ENCODE measurements at regions not wholly inside any gene's neighbourhood (a gene's known extent, or its start where the extent isn't known, plus 50 kb on each side); places are given as distances from the start of the nearest gene placed in this dataset.

GRCh38 chr12:40170593-40170992 is 54.2 kb upstream of the LRRK2 start:
- no peak for TF ChIP-seq USF2 (IDR thresholded peaks at IDR 0.05; ENCODE audit: low read depth, low read length)
- TF ChIP-seq USF2 (CRISPR knock-in tag; IDR thresholded peaks at IDR 0.05; ENCODE audit: borderline replicate concordance), result no peak
- TF ChIP-seq KLF16 (CRISPR knock-in tag; IDR thresholded peaks at IDR 0.05), result no peak
- TF ChIP-seq MXI1 (IDR thresholded peaks at IDR 0.05; ENCODE audit: borderline replicate concordance, low read depth, low read length), result no peak

Measured in HepG2 (cell line).